ENCODE measurements at regions not wholly inside any gene's neighbourhood (a gene's known extent, or its start where the extent isn't known, plus 50 kb on each side); places are given as distances from the start of the nearest gene placed in this dataset.

GRCh38 chr11:91854780-91855179 lies 369.8 kb upstream of the FAT3 start:
- DNase-seq: no peak

- no peak for DNase-seq
Measured at GRCh38 chr11:91854171-91854570, 370.4 kb upstream of the FAT3 start.

- no peak for DNase-seq
Measured at GRCh38 chr11:91851908-91852307, 372.7 kb upstream of the FAT3 start.

GRCh38 chr11:91850533-91851275 lies 373.9 kb upstream of the FAT3 start:
- DNase-seq: no peak

- no peak for DNase-seq
Measured at GRCh38 chr11:91850021-91850420, 374.6 kb upstream of the FAT3 start.

GRCh38 chr11:91846649-91847048 lies 378.0 kb upstream of the FAT3 start:
- DNase-seq: no peak

- no peak for DNase-seq
Measured at GRCh38 chr11:91846002-91846401, 378.6 kb upstream of the FAT3 start.

GRCh38 chr11:91840640-91841240 lies 383.9 kb upstream of the FAT3 start:
- DNase-seq: no peak

GRCh38 chr11:91837411-91838330 lies 386.9 kb upstream of the FAT3 start:
- DNase-seq: no peak

- DNase-seq: no peak
Measured at GRCh38 chr11:91835051-91835560, 389.5 kb upstream of the FAT3 start.

GRCh38 chr11:91828901-91829300 lies 395.7 kb upstream of the FAT3 start:
- DNase-seq: no peak

- no peak for DNase-seq
Measured at GRCh38 chr11:91825777-91826176, 398.8 kb upstream of the FAT3 start.

GRCh38 chr11:91823252-91823830 lies 401.3 kb upstream of the FAT3 start:
- DNase-seq: no peak

- DNase-seq: no peak
Measured at GRCh38 chr11:91822805-91823204, 401.8 kb upstream of the FAT3 start.

GRCh38 chr11:91820709-91821108 lies 403.9 kb upstream of the FAT3 start:
- no peak for DNase-seq

- no peak for DNase-seq
Measured at GRCh38 chr11:91819777-91820176, 404.8 kb upstream of the FAT3 start.

- no peak for DNase-seq
Measured at GRCh38 chr11:91819195-91819594, 405.4 kb upstream of the FAT3 start.

- DNase-seq: no peak
Measured at GRCh38 chr11:91817996-91818395, 406.6 kb upstream of the FAT3 start.

GRCh38 chr11:91813263-91813662 lies 411.4 kb upstream of the FAT3 start:
- DNase-seq: no peak

- DNase-seq: no peak
Measured at GRCh38 chr11:91810871-91811270, 413.7 kb upstream of the FAT3 start.

- DNase-seq: no peak
Measured at GRCh38 chr11:91805293-91805692, 419.3 kb upstream of the FAT3 start.

GRCh38 chr11:91804042-91804441 lies 420.6 kb upstream of the FAT3 start:
- no peak for DNase-seq

- no peak for DNase-seq
Measured at GRCh38 chr11:91802475-91802874, 422.1 kb upstream of the FAT3 start.

Measured in EL (cell line).